ENCODE measurements at regions not wholly inside any gene's neighbourhood (a gene's known extent, or its start where the extent isn't known, plus 50 kb on each side); places are given as distances from the start of the nearest gene placed in this dataset.

DNA sequence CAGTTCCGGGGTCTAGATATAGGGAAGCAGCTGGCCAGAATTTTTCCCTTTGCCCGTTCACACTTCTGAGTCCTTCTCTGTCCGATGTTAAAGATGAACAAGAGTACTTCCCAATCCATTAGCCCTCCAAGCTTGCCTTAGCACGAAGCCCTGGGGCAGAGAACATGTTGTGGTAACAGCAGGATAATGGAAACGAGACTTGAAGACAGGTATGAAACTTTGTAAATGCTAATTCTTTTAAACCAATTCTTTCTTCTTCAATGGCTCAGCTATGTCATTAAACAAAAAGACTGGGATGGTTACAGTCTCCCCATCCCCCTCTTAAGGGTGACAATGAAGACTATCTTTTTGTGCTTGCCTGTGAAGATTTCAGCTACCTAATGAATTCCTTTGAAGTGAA, 218.5 kb downstream of the PLA2G4A start:
- TF ChIP-seq, protein P1, sequence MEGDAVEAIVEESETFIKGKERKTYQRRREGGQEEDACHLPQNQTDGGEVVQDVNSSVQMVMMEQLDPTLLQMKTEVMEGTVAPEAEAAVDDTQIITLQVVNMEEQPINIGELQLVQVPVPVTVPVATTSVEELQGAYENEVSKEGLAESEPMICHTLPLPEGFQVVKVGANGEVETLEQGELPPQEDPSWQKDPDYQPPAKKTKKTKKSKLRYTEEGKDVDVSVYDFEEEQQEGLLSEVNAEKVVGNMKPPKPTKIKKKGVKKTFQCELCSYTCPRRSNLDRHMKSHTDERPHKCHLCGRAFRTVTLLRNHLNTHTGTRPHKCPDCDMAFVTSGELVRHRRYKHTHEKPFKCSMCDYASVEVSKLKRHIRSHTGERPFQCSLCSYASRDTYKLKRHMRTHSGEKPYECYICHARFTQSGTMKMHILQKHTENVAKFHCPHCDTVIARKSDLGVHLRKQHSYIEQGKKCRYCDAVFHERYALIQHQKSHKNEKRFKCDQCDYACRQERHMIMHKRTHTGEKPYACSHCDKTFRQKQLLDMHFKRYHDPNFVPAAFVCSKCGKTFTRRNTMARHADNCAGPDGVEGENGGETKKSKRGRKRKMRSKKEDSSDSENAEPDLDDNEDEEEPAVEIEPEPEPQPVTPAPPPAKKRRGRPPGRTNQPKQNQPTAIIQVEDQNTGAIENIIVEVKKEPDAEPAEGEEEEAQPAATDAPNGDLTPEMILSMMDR (IDR thresholded peaks at IDR 0.05), result no peak
- no peak for TF ChIP-seq ZFX (IDR thresholded peaks at IDR 0.05; ENCODE audit: borderline replicate concordance)

Measured in 22Rv1 (cell line).